ENCODE measurements at regions not wholly inside any gene's neighbourhood (a gene's known extent, or its start where the extent isn't known, plus 50 kb on each side); places are given as distances from the start of the nearest gene placed in this dataset.
A peak's percentile ranks its signal among the peaks of the same experiment; 100 is the strongest.

- no peak for TF ChIP-seq CTCF (IDR thresholded peaks at IDR 0.05; ENCODE audit: low read depth, low read length)
- DNase-seq (ENCODE audit: low read depth in 2 of 2) = no peak
- H3K4me3 ChIP-seq (replicated peaks in 1 of 2; ENCODE audit: low read depth in 2 of 2, low read length in 2 of 2) = no peak overlapping the region
Measured at GRCh38 chr3:193850084-193850619, 257.1 kb downstream of the OPA1 start.

- no peak for TF ChIP-seq CTCF (IDR thresholded peaks at IDR 0.05; ENCODE audit: low read depth, low read length)
- no peak for DNase-seq (ENCODE audit: low read depth in 2 of 2)
Measured at GRCh38 chr3:193851428-193851847, 258.4 kb downstream of the OPA1 start.

GRCh38 chr3:193851941-193852674 lies 259.1 kb downstream of the OPA1 start:
- peak; percentile 28 to 35 for DNase-seq (ENCODE audit: low read depth in 2 of 2)
- TF ChIP-seq CTCF (IDR thresholded peaks at IDR 0.05; ENCODE audit: low read depth, low read length) = no peak

More at GRCh38 chr3:193851428-193851847, 258.4 kb downstream of the OPA1 start:
- H3K4me3 ChIP-seq (replicated peaks in 1 of 2; ENCODE audit: low read depth in 2 of 2, low read length in 2 of 2) = no peak overlapping the region

GRCh38 chr3:193852901-193853300 lies 259.9 kb downstream of the OPA1 start:
- H3K4me3 ChIP-seq (replicated peaks in 1 of 2; ENCODE audit: low read depth in 2 of 2, low read length in 2 of 2) = no peak overlapping the region
- no peak for DNase-seq (ENCODE audit: low read depth in 2 of 2)
- no peak for TF ChIP-seq CTCF (IDR thresholded peaks at IDR 0.05; ENCODE audit: low read depth, low read length)

More at GRCh38 chr3:193851941-193852674, 259.1 kb downstream of the OPA1 start:
- H3K4me3 ChIP-seq (replicated peaks in 1 of 2; ENCODE audit: low read depth in 2 of 2, low read length in 2 of 2) = no peak overlapping the region

GRCh38 chr3:193853511-193854219 lies 260.7 kb downstream of the OPA1 start:
- TF ChIP-seq CTCF (IDR thresholded peaks at IDR 0.05; ENCODE audit: low read depth, low read length) = no peak
- no peak for DNase-seq (ENCODE audit: low read depth in 2 of 2)

GRCh38 chr3:193857996-193858395 lies 265.0 kb downstream of the OPA1 start:
- DNase-seq (ENCODE audit: low read depth in 2 of 2) = peak; percentile 93 to 96
- no peak overlapping the region for H3K4me3 ChIP-seq (replicated peaks in 1 of 2; ENCODE audit: low read depth in 2 of 2, low read length in 2 of 2)
- TF ChIP-seq CTCF (IDR thresholded peaks at IDR 0.05; ENCODE audit: low read depth, low read length) = no peak

More at GRCh38 chr3:193853511-193854219, 260.7 kb downstream of the OPA1 start:
- H3K4me3 ChIP-seq (replicated peaks in 1 of 2; ENCODE audit: low read depth in 2 of 2, low read length in 2 of 2) = no peak overlapping the region
